IPS-NIHi7 (cell line): ENCODE measurements at regions not wholly inside any gene's neighbourhood (a gene's known extent, or its start where the extent isn't known, plus 50 kb on each side); places are given as distances from the start of the nearest gene placed in this dataset.
A peak's percentile ranks its signal among the peaks of the same experiment; 100 is the strongest.

Source experiments
- DNase-seq: peaks from one replicate; pipeline ENCODE4 v3.0.0; 2012; ENCODE audit warnings: mixed read lengths; ENCODE audit errors: extremely low spot score

DNA sequence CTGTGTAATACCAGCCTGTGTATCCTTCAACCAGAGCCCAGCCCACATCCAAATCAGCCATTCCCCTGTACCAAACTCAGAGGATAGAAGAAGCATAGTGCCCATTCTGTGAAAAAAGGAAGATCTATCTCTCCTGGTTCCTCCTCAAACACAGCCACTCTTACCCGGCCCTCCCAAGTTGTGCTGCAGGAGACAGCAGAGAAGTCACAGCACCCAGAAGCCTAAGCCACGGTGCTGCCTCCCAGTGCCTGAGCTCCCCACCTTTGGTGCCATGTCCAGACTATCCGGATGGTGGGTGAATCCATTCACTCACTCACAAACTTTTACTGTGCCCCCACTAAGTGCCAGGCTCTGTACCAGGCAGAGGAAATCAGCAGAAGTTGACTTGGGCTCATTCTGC is 166.0 kb upstream of the ZMIZ1 start:
- no peak for DNase-seq

DNA sequence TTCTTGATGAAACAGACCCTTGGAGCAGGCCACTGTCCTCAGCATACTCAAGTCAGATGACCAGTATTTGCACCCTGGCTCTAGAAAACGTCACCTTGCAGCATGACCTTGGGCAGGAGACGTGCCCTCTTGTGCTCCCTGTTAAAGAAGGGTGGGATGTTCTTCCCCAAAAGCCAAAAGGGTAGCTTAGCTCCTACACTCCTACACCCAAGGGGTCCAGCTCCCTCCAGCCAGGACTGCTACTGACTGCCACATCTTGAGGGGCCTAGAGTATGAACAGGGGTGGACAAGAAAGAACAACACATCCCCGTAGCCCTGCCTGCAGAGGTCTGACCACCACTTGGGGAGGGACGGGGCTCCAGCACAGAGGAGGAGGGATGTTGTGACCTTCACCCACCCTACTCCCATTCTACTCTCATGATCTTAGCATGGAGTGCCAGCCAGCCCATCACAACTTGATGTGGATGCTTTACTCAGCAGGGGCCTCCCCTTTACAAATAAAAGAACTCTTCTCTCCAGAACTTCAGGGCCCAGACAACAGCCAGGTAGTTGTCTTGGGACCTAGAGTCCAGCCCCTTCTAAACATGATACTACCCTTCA is 165.3 kb upstream of the ZMIZ1 start:
- DNase-seq, result no peak

DNA sequence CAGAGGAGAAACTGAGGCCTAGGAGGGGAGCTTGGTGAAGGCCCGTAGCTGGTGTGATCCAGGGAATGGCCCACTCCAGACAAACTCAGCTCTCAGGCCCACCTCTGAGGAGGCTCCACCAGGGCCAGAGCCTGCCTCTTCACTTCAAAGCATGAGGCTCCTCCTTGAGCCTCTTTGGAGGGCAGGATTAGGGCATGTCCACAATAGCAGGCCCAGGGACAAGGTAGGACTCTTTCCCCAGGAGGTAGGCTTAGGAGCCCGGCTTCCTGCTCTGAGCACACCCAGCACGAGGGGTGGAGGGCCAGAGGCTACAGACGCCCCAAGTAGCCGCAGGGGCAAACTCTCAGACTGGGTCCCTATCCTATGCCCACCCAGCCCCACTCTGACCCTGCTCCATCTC is 164.6 kb upstream of the ZMIZ1 start:
- DNase-seq, result no peak

DNA sequence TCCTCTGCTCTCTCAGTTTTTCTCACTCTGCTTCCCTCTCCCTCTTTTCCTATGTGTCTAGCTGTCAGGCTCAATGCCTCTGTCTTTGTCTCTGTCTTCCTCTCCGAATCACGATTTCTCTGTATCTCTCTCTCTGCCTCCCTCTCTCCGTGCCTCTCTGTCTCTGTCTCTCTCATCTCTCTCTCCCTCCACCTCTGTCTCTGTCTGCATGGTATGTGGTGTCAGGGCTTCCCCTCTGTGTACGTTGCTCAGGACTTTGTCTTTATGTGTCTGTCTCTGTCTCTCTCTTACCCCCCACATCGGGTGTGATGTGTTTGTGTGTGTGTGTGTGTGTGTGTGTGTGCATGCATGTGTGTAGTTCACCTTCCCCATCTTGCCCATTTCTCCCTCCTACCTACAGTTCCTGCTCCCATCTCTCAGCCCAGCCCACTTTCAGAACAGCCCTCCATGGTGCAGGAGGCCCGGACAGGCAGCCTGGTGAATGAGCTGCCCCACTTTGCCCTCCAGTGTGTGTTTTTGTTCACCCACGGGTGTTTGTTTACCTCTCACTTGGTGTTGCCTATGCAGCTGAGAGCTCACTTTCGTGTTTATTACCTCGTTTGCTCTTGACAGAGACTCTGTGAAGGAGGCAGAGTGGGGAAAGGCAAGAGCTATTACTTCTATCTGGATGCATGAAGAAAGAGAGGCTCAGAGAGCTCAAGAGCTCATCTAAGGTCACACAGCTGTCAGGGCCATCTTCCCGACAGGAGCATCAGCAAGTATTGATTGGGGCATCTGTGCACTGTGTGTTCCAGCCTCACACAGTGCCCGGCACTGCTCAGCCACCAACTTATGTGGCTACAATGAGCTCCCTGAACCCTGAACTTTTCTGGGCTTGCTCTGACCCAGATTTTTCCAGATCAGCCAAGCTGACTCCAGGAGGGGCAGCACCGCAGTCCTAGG is 163.5 kb upstream of the ZMIZ1 start:
- no peak for DNase-seq

DNA sequence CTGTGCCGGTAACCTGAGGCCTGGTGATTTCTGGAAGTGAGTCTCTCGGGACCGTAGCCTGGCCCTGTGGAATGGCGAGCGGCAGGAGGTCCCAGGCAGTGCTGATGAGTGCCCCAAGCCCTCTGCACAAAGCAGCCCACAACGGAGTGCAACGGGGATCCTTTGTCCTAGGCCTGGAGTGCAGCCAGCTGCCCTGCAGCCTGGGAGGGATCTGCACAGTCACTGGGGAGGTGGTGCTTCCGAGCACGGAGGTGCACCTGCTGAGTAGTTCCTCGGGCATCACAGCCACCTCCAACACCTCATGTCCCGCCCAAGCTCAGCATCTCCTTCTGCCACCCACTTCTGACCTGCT is 162.8 kb upstream of the ZMIZ1 start:
- DNase-seq, result no peak

DNA sequence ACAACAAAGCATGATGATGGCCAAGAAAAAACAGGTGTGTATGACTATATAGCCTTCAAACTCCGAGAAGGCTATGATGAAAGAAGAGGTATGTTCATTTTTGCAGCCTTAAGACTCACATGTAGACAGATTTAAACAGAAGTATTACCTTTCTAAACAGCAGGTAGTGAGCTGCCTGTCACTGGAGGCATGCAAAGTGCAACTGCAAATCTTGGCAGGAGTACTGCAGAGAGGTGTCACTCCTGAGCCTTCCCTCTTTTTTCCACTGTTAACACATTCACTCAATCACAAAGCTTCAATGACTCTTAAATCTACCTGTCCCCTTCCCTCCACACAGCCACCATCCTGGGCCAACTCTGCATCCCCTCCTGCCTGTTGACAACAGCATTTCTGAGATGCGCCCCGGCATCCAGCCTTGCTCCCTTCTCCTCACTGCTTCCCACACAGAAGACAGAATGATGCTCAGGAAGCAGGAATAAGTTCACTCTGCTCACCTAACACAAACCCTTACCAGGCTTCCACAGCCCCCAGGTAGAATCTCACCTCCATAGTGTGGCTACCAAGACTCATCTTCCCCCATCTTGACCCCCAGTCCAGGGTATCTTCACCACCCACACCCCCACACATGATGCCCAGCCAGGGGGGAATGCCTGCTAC is 161.9 kb upstream of the ZMIZ1 start:
- DNase-seq, result no peak

DNA sequence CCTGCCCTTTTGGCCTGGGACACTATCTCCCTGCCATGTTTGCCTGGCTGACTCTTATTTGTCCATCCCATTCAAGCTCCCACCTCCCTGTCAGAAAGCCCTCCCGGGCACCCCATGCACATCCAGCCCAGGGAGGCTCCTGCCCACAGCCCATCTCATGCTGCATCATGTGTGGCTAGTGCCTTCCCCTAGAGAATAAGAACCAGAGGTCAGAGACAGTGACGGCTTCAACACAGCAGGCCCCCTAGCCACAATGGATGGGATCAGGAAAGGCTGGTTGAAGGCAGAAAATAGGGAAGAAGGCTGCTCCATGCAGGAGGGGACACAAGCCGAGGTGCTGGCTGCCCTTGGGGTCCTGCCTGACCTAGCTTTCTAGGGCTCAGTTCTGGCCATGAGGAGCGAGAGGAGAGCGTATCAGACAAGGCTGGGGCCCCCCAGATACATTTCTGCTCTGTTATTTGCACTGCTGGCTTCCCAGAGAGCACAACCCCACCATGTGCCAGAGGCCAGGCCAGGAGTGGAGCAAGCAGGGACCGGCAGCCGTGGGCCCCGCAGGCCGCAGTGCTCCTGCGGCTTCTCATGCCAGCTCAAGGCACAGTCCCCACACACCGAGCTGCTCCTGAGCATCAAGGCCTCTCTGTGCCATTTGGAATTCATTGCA is 161.1 kb upstream of the ZMIZ1 start:
- DNase-seq, result no peak

DNA sequence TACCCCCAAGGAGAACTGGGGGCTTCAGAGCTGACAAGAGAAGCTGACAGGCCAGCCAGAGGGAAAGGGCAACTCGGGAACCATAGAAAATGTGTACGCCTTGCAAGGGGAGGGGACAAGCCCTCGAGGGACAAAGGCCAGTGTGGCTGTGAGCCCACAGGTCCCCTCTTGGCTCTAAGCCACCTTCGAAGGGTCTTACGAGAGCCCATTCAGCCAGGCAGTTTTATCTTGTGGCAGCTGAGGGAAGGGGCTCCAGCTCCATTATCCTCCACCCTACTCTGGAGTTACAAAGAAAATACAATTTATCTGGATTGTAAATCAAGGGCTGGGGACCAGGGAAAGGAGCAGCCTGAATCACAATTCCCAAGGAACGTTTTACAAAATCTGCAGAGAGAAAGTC is 159.5 kb upstream of the ZMIZ1 start:
- DNase-seq, result no peak

DNA sequence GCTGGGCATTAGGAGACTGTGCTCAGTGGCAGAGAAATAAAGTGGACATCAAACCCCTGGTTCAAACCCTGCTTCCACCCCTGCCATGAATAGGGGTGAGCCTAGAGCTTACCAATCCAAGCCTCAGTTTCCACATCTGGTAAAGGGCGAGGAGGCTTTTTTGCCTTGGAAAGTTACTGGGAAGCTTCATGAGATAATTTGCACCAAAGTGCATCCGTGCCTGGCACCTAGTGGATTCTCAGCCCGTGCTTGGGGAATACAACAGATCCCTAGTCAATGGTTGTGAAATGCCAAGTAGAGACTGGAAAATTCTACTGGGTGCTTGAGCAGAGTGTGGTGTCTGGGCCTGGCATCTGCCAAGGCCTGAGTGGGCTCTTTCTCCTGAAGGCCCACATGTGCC is 158.7 kb upstream of the ZMIZ1 start:
- DNase-seq, result no peak

DNA sequence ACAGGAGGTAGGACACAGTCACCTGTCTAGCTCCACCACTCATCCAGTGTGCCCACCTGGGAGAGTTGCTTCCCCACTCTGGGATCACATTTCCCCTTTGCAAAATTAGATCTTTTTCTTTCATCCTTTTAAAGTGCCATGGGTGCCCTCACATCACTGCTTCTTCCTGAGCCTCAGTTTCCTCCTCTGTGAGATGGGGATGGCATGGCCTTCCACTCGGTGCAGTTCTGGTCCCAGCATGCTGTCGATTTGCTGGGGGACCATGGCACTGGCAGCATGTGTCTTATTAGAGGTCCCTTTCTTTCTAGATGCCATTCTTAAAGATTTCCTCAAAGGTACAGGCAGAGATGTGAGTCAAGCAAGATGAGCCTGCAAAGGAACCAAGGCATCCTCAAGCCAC is 158.3 kb upstream of the ZMIZ1 start:
- no peak for DNase-seq

DNA sequence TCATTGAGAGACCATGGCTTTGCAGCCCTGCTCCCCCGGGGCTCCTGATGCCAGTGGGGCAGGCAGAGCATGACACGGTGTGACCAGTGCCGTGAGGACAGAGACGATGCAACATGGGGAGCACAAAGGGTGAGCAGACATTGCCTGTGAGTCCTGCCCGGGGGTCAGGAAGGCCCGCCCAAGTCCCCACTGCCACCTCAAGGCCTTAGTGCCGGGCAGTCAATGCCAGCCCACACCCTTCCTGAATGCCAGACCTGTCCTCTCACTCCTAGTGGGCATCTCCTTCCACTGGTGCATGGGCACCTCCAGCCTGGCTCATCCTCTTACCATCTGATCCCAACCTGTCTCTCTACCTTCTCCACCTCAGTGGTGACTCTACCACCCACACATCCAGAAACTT is 157.9 kb upstream of the ZMIZ1 start:
- no peak for DNase-seq

DNA sequence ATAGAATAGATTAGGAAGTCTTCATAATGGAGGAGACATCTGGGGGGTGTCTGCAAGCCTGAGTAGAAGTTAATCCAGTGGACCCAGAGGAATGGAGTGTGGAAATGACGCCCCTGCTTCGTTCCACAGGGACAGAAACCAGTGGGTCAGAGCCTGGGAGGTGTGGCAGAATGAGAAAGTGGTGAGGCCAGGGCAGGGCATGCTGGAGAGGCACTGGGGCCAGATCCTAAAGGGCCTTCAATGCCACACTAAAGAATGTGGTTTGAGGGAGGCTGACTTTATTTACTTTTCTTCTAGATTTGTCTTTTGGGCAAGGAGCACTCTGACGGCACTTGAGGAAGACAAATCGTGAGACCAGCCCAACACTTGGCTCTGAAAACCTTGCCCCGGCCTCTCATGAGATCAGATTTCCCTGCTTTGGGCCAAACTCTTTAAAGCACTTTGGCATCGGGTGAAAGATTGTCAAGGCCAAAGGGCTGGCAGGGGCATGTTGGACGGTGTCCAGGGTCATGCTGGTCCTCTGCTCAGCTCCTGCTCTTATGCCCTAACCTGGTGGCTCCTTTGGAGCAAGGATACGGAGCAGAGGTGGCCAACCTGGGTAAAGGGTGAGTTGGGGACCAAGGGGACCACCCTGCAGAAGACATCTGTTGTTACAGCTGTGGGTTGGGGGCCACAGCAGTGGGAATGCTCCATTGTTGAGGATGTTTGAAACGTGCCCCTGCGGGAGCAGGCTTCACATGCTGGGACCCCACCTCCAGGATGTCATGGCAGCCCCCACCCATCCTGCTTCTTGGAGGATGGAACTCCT is 157.0 kb upstream of the ZMIZ1 start:
- no peak for DNase-seq

DNA sequence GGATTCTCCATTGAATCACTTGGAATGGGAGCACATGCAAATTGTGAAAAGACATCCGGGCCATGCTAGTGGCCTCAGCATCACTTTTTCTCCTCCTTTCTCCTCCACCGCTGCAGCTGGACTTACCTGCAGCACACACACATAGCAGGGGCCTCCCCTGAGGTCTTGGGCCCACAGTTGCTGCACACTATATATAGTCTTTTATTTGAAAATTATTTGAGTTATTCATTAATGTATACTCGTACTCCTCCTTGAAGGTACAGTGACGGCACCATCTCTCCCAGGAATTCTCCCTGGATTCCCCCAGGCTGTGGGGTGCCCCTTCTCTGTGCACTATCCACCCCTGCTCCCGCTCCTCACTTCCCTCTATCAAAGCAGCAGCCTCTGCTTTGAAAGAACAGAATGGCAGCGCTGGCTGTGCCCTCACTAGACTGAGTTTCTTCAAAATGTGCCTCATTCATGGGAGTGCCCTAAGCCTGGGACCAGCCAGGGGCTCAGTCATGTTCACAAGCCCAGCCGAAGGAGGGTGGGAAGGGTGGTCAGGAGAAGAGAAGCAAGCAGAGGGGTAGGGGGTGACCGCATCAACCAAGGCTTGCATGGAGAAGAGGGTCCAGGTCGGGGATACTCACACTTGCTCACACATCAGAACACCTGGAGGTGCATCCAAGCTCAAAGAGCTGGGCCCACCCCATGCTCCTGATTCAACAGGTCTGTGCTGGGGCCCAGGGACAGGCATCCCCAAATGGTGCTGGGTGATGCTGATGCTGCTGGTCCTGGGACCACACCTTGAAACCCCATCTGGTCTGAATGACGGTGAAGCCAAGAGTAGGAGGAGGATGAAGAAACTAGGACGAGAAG is 156.2 kb upstream of the ZMIZ1 start:
- no peak for DNase-seq

DNA sequence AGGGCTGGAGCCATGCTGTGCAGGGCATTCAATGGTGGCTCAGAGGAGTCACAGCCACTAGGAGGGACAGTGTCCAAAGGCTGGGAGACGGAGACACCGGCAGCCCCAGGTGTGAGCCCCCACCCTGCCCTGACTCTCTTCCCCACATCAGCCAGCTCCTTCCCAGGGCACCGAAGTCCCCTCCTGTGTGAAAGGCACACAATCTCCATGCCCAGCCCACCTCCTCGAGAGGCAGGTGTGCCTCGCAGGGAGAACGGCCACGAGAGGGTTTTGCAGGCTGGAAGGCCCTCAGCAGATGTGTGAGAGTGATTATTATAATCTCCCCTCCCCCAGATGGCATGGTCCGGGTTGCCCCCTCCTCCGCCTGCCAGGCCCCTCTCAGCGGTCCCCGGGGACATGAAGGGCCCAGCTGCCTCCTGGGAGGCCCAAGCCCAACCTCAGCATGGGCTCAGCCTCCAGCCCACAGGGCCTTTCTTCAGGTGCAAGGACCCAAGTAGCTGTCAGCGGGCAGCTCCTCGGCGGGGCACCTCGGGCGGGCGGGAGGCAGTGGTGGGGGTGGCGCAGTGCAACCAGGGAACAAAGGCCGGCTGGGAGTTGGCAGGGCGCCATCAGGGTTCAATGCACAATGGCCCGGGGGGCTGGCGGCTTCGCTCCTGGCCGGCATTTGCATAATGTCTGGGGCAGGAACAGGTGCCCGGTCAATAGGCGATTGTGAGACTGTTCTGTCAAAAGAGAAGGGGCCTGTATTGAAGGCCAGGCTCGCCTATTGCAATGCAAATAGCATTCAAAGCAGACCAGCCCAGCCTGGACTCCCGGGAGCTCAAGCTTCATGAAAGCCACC is 155.3 kb upstream of the ZMIZ1 start:
- peak; percentile 71 for DNase-seq

DNA sequence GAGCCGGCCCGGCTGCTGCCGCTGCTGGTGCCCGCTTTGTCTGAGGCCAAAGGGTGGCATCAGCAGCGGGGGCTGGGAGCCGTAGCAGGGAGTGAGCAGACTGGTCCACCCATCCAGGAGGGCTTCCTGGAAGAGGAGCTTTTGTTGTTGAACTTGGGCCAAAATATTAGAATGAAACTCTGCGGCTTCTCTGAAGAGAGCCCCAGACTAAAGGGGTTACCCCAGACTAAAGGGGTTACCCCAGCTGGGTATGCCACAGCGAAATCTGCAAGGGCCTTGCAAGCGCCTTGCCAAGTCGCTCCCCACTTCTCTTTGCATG is 154.7 kb upstream of the ZMIZ1 start:
- no peak for DNase-seq

DNA sequence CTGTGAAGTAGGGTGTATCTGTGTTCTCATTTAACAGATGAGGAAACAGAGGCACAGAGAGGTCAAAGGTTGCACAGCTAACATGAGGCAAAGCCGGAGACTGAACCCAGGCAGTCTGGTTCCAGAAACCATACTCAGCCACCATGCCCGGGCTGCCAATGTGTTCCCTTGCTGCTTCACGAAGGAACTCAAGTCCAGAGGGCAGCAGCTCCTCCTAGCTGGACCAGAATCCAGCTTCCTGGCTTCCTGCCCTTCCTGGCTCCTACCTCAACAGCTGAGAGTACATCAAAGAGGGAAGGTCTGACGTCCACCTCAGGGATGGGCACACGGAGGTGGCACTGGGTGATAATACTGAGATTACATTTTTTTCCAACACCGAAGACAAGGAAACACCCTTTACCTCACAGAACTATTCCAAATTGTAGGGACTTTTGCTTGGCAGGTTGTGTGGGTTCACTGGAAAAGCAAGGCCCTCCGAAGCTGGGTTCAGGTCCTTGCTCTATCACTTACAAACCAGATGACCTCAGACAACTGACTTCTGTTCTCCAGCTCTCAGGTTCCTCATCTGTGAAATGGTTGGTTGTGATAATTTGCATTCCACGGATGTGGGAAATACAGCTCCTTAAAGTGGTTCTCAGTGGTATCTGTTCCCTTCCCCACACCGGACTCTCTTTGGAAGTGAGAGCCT is 154.1 kb upstream of the ZMIZ1 start:
- no peak for DNase-seq

DNA sequence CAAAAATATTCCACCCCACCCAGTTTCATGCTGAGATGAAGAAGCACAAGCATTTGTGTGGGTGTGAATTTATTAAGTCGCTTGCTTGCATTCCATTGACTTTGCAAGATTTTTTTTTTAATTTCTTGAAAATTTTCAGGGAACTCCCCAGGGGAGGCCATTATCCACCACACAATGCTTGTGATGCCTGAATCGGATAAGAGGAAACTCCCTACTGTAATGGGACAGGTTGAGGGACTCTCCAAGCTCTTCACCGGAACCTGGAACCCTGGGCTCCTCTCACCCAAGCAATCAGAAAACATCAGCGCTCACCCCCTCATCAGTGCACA is 153.6 kb upstream of the ZMIZ1 start:
- no peak for DNase-seq

DNA sequence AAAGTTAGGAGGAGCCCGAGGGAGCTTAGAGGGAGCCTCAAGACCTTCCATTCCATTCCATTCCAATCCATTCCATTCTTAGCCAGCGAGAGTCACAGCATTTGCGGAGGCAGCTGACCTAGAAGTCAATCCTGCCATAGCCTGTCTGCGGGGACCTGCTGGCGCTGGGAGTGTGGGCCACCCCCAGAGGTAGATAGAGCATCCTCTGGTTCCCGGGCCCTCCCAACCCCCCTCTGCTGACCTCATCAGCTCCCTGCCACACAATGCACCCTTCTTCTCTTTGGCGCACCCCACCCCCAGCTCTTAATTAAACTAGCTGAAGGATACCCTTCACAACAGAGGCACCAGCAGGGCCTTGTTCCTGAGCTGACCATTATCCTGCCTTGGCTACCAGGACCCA is 152.5 kb upstream of the ZMIZ1 start:
- DNase-seq, result no peak

DNA sequence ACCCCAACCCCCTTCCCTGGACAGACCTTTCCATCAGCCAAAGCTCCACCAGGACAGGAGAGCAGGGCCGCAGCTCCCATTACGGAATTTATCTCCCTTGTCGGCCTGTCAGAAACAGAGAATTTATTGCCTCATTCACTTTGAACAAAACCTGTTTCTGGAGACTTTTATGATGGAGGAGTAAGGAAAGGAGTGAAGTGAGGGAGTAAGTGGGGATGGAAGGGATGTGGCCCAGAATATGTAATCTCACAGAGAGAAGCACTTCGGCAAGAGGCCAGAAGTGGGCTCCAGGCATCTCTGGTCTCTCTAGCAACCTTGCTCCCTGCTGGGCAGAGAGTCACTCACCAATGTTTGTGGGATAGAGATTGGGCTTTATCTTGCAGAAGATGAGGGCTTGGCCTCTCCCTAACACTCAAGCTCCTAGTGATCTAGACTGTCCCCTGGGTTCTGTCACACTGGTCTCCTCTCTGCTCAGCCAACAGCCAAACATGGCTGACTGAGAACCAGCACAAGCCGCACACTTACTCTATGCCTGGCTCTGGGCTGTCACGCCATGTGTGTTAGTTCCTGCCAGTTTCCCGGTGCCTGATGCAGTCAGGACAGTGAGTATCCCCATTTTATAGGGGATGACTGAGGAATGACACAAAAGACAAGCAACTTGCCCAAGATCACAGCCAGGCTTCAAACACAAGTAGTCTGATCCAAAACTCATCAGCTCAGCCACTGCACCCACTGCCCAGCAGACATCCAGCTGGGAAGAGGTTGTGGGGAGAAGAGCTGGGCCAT is 149.4 kb upstream of the ZMIZ1 start:
- DNase-seq, result no peak
